GM13977 (cell line): ENCODE measurements at regions not wholly inside any gene's neighbourhood (a gene's known extent, or its start where the extent isn't known, plus 50 kb on each side); places are given as distances from the start of the nearest gene placed in this dataset.

Experiments
- DNase-seq: peaks from one replicate; pipeline ENCODE4 v3.0.0; 2012; ENCODE audit warnings: low spot score
- in situ Hi-C: fragments of 300-500 bp; cut with MboI; formaldehyde crosslinking; loops from one replicate; pipeline ENCODE4 v1.12.0; 2022; ENCODE audit warnings: low sequenced_read_pairs, low pct_unique_long_range_greater_than_20kb, mixed read lengths, inconsistent platforms; ENCODE audit not compliant: unreplicated experiment
- TF ChIP-seq, protein P1 (sequence below): IDR thresholded peaks from 2 replicates; pipeline ENCODE4 v1.5.1; 2012; ENCODE audit warnings: mild to moderate bottlenecking, control low read depth; ENCODE audit not compliant: insufficient read depth; ENCODE audit errors: extremely low read depth, missing control alignments

DNA sequence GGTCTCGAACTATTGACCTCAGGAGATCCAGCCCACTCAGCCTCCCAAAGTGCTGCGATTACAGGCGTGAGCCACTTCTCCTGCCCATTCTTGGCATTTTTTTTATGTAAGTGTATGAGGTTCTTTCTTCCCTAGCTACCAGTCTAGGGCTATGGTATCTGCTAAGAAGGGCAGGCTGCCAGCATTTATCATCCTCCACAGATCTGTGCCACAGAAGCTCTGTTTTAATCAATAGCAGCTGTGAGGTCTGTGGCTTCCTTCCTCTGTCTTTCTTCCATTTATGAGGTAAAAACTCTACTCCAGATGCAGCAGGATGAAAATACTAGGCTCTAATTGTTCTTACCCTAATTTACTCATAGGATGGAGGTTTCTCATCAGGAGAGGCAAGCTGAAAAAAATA, 1382.4 kb upstream of the ADGRB3 start:
- no peak for DNase-seq
- in situ Hi-C loops = no loop called here
- TF ChIP-seq, protein P1, sequence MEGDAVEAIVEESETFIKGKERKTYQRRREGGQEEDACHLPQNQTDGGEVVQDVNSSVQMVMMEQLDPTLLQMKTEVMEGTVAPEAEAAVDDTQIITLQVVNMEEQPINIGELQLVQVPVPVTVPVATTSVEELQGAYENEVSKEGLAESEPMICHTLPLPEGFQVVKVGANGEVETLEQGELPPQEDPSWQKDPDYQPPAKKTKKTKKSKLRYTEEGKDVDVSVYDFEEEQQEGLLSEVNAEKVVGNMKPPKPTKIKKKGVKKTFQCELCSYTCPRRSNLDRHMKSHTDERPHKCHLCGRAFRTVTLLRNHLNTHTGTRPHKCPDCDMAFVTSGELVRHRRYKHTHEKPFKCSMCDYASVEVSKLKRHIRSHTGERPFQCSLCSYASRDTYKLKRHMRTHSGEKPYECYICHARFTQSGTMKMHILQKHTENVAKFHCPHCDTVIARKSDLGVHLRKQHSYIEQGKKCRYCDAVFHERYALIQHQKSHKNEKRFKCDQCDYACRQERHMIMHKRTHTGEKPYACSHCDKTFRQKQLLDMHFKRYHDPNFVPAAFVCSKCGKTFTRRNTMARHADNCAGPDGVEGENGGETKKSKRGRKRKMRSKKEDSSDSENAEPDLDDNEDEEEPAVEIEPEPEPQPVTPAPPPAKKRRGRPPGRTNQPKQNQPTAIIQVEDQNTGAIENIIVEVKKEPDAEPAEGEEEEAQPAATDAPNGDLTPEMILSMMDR = no peak

DNA sequence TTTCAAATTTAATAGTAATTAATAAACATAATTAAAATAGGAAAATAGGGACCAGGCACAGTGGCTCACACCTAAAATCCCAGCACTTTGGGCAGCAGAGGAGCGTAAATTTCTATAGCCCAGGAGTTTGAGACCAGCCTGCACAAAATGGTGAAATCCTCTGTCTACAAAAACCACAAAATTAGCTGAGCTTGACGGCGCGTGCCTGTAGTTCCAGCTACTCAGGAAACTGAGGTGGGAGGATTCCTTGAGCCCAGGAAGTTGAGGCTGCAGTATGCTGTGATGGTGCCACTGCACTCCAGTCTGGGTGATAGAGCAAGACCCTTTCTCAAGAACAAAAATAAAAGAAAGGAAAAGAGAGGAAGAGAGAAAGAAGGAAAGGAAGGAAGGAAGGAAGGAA, 1387.0 kb upstream of the ADGRB3 start:
- no peak for DNase-seq
- in situ Hi-C loops = no loop called here
- TF ChIP-seq, protein P1 = no peak

DNA sequence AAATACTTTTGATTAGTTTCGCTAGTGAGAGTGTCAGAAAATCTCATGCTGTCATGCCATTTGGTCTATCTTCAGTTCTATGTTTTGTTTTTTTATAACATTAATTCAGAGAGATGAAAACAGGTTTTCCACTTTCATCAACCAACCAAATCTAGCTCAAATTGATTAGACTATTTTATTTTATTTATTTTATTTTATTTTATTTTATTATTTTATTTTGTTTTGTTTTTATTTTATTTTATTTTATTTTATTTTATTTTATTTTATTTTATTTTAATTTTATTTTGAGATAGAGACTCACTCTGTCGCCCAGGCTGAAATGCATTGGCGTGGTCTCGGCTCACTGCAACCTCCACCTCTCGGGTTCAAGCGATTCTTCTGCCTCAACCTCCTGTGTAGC, 1391.0 kb upstream of the ADGRB3 start:
- no peak for DNase-seq
- in situ Hi-C loops = no loop called here
- TF ChIP-seq, protein P1 = no peak

DNA sequence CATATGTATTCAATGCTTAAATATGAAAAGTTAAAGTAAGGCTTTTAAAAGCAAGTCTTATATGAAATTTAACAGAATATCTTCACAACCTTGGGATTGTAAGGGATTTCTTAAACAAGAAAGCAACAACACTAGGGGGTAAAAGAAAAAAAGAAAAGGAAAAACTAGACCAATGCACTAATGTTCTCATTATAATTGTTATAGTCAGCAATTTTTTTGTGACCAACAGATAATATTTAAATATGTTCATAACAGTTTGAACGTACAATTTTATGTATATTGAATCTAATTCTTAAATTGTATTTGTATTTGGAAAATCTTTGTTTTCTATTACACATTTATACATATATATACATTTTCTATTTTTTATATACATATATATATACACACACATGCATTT, 1397.8 kb upstream of the ADGRB3 start:
- in situ Hi-C loops = no loop called here
- TF ChIP-seq, protein P1 = no peak
- no peak for DNase-seq

DNA sequence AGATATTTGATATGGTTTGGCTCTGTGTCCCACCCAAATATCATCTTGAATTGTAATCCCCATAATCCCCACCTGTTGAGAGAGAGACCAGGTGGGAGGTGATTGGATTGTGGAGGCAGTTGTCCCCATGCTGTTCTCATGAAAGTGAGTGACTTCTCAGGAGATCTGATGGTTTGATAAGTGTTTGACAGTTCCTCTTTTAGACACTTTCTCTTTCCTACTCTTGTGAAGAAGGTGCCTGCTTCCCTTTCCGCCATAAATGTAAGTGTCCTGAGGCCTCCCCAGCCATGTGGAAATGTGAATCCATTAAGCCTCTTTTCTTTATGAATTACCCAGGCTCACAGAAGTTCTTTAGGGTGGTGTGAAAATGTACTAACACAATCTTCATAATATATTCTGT, 1404.0 kb upstream of the ADGRB3 start:
- TF ChIP-seq, protein P1 = no peak
- in situ Hi-C loops = no loop called here
- no peak for DNase-seq

DNA sequence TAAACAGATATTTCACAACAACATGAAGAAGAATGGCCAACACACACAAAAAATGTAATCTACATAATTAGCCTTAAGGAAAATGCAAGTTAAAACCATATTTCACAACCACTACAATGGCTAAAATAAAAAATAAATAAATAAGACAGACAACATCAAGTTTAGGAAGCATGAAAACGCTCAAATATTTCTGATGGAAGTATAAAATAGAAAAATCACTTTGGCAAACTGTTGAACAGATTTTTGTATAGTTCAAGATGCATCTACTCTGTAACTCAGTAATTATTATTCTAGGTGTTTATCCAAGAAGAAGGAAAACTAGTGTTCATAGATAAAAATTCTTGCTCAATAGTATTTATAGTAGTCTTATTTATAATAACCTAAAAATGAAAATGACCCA, 1410.1 kb upstream of the ADGRB3 start:
- no peak for DNase-seq
- in situ Hi-C loops = no loop called here
- TF ChIP-seq, protein P1 = no peak

DNA sequence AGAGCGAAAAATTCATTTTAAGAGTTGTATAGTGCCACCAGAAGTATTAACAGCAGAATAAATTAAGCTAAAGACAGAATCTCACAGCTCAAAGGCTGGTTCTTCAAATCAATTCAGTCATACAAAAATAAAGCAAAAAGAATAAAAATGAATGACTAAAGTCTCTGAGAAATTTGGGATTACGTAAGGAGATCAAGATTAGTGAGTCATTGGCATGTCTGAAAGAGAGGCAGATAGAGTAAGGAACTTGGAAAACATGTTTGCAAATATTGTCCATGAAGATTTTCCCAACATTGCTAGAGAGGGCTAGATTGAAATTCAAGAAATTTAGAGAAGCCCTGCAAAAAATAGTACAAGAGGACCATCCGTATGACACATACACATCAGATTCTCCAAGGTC, 1413.9 kb upstream of the ADGRB3 start:
- in situ Hi-C loops = no loop called here
- TF ChIP-seq, protein P1 = no peak
- DNase-seq = no peak
